ENCODE measurements at regions not wholly inside any gene's neighbourhood (a gene's known extent, or its start where the extent isn't known, plus 50 kb on each side); places are given as distances from the start of the nearest gene placed in this dataset.

DNA sequence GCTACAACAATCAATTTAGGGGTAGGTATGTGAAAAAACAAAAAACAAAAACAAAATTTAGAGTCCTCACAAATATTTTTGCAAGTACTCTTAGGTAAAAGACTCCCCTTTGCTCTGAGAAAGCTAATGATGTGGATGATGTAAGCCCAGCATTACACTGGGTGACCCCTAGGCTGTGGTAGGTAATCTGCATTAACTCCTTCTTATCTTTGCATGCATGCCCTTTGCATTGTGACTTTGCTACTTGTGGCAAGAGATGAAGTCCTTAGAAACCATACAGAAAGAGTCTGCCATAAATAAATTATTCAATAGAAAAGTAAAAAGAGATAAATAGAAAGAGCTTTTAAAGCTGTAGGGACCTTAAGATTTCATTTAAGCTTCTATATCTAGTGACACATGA is 159.7 kb upstream of the MBNL1 start:
- no peak overlapping the region for H3K4me3 ChIP-seq (ENCODE audit: low read depth in 2 of 2, low read length in 2 of 2)
- DNase-seq (ENCODE audit: low read depth, low spot score): no peak
- ChIA-PET CTCF (no interaction called here), POLR2A (no interaction called here)
- intact Hi-C loops (cut with micrococcal nuclease; ENCODE audit: unreplicated experiment): no loop called here
- TF ChIP-seq, protein P1, sequence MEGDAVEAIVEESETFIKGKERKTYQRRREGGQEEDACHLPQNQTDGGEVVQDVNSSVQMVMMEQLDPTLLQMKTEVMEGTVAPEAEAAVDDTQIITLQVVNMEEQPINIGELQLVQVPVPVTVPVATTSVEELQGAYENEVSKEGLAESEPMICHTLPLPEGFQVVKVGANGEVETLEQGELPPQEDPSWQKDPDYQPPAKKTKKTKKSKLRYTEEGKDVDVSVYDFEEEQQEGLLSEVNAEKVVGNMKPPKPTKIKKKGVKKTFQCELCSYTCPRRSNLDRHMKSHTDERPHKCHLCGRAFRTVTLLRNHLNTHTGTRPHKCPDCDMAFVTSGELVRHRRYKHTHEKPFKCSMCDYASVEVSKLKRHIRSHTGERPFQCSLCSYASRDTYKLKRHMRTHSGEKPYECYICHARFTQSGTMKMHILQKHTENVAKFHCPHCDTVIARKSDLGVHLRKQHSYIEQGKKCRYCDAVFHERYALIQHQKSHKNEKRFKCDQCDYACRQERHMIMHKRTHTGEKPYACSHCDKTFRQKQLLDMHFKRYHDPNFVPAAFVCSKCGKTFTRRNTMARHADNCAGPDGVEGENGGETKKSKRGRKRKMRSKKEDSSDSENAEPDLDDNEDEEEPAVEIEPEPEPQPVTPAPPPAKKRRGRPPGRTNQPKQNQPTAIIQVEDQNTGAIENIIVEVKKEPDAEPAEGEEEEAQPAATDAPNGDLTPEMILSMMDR (IDR thresholded peaks at IDR 0.05): no peak
- TF ChIP-seq POLR2AphosphoS5 (IDR thresholded peaks at IDR 0.05; ENCODE audit: low read depth, low read length): no peak
- no peak for TF ChIP-seq TCF7L2 (IDR thresholded peaks at IDR 0.05; ENCODE audit: low read depth, low read length)
- in situ Hi-C loops (cut with HindIII; ENCODE audit: low pct_unique_long_range_greater_than_20kb, low sequenced_read_pairs): no loop called here
- no TSS peak for BruUV-seq (replicated peaks)
- H3K36me3 ChIP-seq (ENCODE audit: control insufficient read depth, insufficient read depth, low read length): no peaks in the 10 kb centered on the region
- no peaks in the 10 kb centered on the region for H3K27me3 ChIP-seq (ENCODE audit: control insufficient read depth, insufficient read depth, low read length)
- ATAC-seq: no peak
- no peak overlapping the region for H3K27ac ChIP-seq (ENCODE audit: low read length)
- H3K4me1 ChIP-seq (ENCODE audit: control insufficient read depth, insufficient read depth, low read length): no peaks in the 10 kb centered on the region
- no peaks in the 10 kb centered on the region for H3K9me3 ChIP-seq (ENCODE audit: control insufficient read depth, insufficient read depth, low read depth, low read length)

DNA sequence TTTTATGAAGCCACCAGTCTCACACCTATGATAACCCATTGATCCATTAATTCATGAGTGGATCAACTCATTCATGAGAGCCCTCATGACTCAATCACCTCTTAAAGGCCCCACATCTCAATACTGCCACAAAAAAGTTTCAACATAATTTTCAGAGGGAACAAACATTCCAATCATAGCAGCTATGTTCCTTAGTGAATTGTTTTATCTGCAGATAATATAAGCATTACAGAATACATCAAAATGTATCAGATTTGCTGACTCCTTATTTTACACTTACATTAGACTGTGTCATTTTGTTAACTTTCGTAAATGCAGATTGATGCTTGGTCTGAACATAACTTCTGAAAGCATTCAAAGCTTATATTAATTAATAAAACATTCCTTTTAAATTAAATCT is 155.3 kb upstream of the MBNL1 start:
- ChIA-PET POLR2A (interaction anchor here (0.5 kb wide), 1 partner anchor 431 kb away, joined by 3 read pairs; no protein-coding TSS in a partner anchor), CTCF (interaction anchor here (0.6 kb wide), 1 partner anchor 25 kb away, joined by 3 read pairs; no protein-coding TSS in a partner anchor)
- Histone ChIP-seq H3K9me3 (ENCODE audit: control insufficient read depth, insufficient read depth, low read depth, low read length) (no peaks in the 10 kb centered on the region), H3K27ac (ENCODE audit: low read length) (no peak overlapping the region), H3K4me1 (ENCODE audit: control insufficient read depth, insufficient read depth, low read length) (no peaks in the 10 kb centered on the region), H3K4me3 (ENCODE audit: low read depth in 2 of 2, low read length in 2 of 2) (no peak overlapping the region), H3K36me3 (ENCODE audit: control insufficient read depth, insufficient read depth, low read length) (no peaks in the 10 kb centered on the region), H3K27me3 (ENCODE audit: control insufficient read depth, insufficient read depth, low read length) (no peaks in the 10 kb centered on the region)
- ATAC-seq (no peak), DNase-seq (ENCODE audit: low read depth, low spot score) (no peak)
- intact Hi-C loops (cut with micrococcal nuclease; ENCODE audit: unreplicated experiment): no loop called here
- TF ChIP-seq TCF7L2 (IDR thresholded peaks at IDR 0.05; ENCODE audit: low read depth, low read length): no peak
- in situ Hi-C loops (cut with HindIII; ENCODE audit: low pct_unique_long_range_greater_than_20kb, low sequenced_read_pairs): no loop called here
- no TSS peak for BruUV-seq (replicated peaks)

DNA sequence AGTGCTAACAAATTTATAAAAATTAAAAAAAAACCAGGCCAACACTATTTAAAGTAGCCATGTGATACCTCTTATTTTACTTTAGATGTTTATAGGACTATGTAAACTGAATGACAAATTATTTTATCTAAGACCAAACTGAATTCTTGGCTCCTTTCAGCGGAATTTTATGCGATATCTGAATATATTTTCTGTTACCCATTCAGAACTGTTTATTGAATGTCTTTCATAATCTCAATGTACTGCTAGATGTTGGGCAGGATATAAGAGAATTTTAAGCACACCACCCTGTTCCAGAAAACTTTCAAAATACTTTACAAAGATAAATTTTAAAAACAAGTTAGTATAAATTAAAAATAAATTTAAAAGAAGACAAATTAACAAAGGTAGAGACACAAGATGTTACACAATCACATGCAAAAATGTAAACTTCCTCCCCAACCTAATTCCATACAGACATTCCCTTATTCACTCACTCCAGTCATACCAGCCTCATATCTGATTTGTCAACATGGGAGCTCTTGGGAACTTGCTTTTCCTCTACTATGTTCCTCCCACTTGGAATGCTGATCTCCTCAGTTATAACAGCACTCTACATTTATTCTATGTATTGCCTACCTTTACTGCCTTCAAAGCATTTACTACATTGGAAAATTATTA is 154.6 kb upstream of the MBNL1 start:
- intact Hi-C loops (cut with micrococcal nuclease; ENCODE audit: unreplicated experiment): no loop called here
- DNase-seq (ENCODE audit: low read depth, low spot score): no peak
- in situ Hi-C loops (cut with HindIII; ENCODE audit: low pct_unique_long_range_greater_than_20kb, low sequenced_read_pairs): no loop called here
- H3K27ac ChIP-seq (ENCODE audit: low read length): no peak overlapping the region
- CTCF ChIA-PET: no interaction called here
- H3K4me3 ChIP-seq (ENCODE audit: low read depth in 2 of 2, low read length in 2 of 2): no peak overlapping the region
- H3K4me1 ChIP-seq (ENCODE audit: control insufficient read depth, insufficient read depth, low read length): no peaks in the 10 kb centered on the region
- BruUV-seq (replicated peaks): no TSS peak
- no peaks in the 10 kb centered on the region for H3K36me3 ChIP-seq (ENCODE audit: control insufficient read depth, insufficient read depth, low read length)
- ATAC-seq: no peak
- TF ChIP-seq SIN3A (IDR thresholded peaks at IDR 0.05; ENCODE audit: borderline replicate concordance, insufficient read depth, low read depth, low read length) (no peak), TCF7L2 (IDR thresholded peaks at IDR 0.05; ENCODE audit: low read depth, low read length) (no peak)
- no peaks in the 10 kb centered on the region for H3K9me3 ChIP-seq (ENCODE audit: control insufficient read depth, insufficient read depth, low read depth, low read length)
- POLR2A ChIA-PET: no interaction called here
- no peaks in the 10 kb centered on the region for H3K27me3 ChIP-seq (ENCODE audit: control insufficient read depth, insufficient read depth, low read length)

DNA sequence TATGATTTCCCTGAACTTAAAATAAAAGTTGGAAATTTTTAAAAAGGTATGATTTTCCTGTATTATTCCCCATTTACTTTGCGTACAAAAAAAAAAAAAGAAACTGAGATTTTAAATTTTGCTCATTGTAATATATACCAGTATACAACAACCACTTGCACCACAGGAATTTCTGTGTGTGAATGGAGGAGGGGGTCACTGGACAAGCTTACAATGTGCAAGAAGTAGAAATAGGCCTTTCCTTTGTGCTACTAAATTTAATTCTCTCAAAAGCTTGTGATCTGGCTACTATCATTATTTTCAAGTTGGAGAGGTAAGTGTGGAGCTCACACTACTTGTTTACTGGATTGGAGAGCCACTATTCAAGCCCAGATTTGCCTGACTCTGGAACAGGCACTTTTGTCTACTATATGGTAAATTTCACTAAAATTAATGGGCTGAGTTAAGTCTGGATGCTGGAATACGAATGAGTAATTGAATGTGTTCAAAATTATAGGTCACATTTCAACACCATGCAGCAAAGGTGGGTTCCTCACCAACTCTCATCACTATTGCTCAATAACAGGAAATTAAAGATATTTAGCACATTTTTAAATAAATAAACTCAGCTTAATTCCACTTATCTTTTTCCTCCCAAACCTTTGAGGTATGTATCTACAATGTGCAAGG is 148.0 kb upstream of the MBNL1 start:
- no TSS peak for BruUV-seq (replicated peaks)
- intact Hi-C loops (cut with micrococcal nuclease; ENCODE audit: unreplicated experiment): loop anchor here (10.0 kb wide), 1 partner anchor 56 kb away; no protein-coding TSS in a partner anchor
- Histone ChIP-seq H3K36me3 (ENCODE audit: control insufficient read depth, insufficient read depth, low read length) (no peaks in the 10 kb centered on the region), H3K4me3 (ENCODE audit: low read depth in 2 of 2, low read length in 2 of 2) (no peak overlapping the region), H3K27ac (ENCODE audit: low read length) (no peak overlapping the region), H3K4me1 (ENCODE audit: control insufficient read depth, insufficient read depth, low read length) (no peaks in the 10 kb centered on the region), H3K27me3 (ENCODE audit: control insufficient read depth, insufficient read depth, low read length) (no peaks in the 10 kb centered on the region), H3K9me3 (ENCODE audit: control insufficient read depth, insufficient read depth, low read depth, low read length) (no peaks in the 10 kb centered on the region)
- TF ChIP-seq, protein P1 (IDR thresholded peaks at IDR 0.05): no peak
- no peak for TF ChIP-seq TCF7L2 (IDR thresholded peaks at IDR 0.05; ENCODE audit: low read depth, low read length)
- TF ChIP-seq POLR2AphosphoS5 (IDR thresholded peaks at IDR 0.05; ENCODE audit: low read depth, low read length): no peak
- TF ChIP-seq, protein P2, sequence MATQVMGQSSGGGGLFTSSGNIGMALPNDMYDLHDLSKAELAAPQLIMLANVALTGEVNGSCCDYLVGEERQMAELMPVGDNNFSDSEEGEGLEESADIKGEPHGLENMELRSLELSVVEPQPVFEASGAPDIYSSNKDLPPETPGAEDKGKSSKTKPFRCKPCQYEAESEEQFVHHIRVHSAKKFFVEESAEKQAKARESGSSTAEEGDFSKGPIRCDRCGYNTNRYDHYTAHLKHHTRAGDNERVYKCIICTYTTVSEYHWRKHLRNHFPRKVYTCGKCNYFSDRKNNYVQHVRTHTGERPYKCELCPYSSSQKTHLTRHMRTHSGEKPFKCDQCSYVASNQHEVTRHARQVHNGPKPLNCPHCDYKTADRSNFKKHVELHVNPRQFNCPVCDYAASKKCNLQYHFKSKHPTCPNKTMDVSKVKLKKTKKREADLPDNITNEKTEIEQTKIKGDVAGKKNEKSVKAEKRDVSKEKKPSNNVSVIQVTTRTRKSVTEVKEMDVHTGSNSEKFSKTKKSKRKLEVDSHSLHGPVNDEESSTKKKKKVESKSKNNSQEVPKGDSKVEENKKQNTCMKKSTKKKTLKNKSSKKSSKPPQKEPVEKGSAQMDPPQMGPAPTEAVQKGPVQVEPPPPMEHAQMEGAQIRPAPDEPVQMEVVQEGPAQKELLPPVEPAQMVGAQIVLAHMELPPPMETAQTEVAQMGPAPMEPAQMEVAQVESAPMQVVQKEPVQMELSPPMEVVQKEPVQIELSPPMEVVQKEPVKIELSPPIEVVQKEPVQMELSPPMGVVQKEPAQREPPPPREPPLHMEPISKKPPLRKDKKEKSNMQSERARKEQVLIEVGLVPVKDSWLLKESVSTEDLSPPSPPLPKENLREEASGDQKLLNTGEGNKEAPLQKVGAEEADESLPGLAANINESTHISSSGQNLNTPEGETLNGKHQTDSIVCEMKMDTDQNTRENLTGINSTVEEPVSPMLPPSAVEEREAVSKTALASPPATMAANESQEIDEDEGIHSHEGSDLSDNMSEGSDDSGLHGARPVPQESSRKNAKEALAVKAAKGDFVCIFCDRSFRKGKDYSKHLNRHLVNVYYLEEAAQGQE (IDR thresholded peaks at IDR 0.05; ENCODE audit: insufficient read depth in 1 of 2, low read depth in 2 of 2, low read length in 1 of 2): no peak
- no peak for TF ChIP-seq SIN3A (IDR thresholded peaks at IDR 0.05; ENCODE audit: borderline replicate concordance, insufficient read depth, low read depth, low read length)
- in situ Hi-C loops (cut with HindIII; ENCODE audit: low pct_unique_long_range_greater_than_20kb, low sequenced_read_pairs): no loop called here
- DNase-seq (ENCODE audit: low read depth, low spot score): no peak
- no peak for ATAC-seq
- ChIA-PET CTCF (no interaction called here), POLR2A (interaction anchor here (0.6 kb wide), 1 partner anchor 134 kb away, joined by 3 read pairs; no protein-coding TSS in a partner anchor)
